ENCODE measurements at regions not wholly inside any gene's neighbourhood (a gene's known extent, or its start where the extent isn't known, plus 50 kb on each side); places are given as distances from the start of the nearest gene placed in this dataset.

DNA sequence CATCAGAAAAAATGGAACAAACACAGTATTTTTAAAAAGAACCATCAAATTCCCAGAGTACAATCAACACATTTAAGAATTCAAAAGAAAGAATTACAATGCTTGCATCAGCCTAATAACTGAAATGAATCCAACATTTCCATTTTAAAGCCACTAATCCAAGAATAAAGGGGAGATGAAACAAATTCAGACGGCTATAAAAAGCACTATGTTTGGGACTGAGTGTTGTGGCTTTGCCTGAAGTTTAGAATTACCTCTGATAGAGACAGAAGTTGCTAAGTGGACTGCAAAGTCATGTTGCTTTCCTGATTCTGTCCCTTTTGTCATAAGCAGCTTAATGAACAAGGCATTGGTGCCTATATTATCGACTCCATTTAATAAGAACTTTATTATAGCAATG is 135.4 kb upstream of the RGMB start:
- DNase-seq, result no peak

DNA sequence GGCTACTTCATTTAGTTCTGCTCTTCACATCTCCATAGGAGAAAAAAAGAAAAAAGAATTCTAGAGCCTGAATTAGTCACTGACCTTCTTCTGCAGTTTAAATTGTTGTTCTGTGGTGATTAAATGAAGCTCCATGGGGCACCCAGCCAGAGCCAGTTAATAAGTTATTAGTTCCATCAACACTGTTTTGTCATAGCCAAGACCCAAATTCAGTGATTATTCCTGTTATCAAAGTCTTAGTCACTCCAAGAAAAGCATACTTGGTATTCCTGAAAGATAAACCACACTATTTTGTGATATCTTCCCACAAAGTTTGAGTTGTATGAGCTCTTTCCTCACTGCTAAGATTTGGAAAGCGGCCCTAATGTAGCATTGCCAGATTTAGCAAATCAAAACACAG is 134.8 kb upstream of the RGMB start:
- DNase-seq, result no peak

DNA sequence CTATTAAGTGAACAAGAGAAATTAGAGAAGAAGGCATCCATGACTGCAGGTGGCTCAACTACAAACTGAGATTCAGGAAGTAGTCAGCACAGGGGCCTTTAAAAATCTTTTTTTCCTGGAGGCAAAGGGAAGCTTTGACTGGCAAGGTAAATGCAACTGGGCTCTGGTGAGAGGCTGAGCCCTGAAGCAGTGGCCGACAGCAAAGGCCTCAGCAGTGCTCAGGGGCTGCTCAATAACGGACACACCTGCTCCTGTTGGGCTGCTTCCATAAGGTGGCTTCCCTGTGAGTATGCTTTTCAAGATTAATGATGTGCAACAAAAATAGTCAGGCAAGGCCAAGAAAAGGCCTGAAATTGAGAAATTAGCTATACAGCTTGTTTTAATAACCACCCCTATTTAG is 134.2 kb upstream of the RGMB start:
- DNase-seq, result peak; percentile 32 to 68

DNA sequence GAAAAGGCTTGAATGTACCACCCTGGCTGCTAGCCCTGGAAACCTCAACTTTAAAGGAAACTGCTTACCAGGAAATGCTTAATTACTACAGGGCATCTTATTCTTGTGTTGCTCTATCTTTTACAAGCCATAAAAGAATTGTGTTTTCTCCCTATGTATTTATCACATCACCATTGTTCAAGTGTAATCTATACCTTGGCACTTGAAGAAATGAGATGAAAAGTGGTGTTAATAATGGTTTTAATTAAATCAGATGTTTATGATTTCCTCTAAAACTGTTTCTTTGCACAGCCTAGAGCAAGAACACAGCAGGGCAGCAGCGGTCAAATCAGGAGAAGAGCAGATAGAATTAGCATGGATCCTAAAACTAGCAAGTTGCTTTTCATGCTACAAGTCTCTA is 131.8 kb upstream of the RGMB start:
- DNase-seq, result no peak

DNA sequence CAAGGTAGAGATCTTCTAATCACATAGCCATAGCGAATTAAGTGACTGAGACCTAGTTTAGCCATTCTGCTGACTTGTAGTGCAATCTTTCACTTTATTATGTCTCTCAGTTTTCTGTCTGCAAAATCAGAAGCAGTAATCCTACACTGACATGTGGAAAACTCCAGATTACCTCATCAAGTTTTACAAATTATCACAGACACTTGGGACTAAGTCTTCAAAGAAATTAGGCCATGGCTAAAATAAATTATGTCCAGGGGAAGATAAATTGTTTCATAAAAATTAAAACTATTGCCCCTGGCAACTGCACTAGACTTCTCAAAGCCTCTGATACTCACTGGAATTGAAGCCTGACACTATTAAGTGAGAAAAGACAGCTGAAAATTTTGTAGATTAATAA is 129.9 kb upstream of the RGMB start:
- no peak for DNase-seq

DNA sequence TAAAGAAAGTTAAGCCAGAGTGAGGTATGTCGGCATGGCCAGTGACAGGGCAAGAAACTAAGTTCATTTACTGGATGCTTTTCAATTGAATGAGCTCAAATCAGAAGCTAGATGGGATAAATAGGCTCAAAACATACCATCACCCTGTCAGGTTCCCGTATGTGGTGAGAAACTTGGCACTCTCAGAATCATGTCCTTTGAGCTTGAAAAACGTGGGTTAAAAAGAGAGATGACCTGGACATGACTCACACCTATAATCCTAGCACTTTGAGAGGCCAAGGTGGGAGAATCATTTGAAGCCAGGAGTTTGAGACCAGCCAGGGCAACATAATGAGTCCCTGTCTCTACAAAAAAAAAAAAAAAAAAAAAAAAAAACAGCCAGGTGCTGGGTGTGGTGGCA is 121.7 kb upstream of the RGMB start:
- no peak for DNase-seq

DNA sequence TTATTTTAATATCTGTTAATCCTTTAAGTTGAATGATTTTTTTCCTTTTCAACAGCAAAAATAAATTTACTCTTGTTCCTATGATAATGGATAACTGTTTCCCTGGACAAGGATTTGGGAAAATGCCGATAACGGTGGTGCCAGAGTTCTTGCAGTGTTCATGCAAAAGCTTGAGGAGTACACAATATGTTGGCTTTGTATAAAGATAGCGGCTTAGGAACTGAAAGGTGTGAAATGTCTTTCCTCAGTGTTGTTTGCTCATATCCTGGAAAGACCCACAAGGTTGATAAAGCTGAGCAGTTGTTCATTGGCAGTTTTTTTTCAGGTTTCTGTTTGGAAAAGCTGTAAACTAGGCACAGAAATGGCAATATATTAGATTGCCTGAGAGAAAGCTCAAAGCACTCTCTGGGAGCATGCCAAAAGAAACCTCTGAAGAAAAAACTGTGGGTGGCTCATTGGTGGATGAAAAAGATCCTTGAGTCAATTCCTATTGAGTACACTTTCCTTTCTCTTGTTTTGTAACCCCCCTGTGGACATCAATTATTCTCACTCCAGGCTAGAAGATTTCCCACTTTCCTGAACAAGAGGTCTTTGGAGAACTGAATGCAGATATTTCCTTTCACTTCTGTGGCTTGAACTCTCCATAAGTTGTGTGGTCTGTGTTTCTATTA is 117.2 kb upstream of the RGMB start:
- no peak for DNase-seq

DNA sequence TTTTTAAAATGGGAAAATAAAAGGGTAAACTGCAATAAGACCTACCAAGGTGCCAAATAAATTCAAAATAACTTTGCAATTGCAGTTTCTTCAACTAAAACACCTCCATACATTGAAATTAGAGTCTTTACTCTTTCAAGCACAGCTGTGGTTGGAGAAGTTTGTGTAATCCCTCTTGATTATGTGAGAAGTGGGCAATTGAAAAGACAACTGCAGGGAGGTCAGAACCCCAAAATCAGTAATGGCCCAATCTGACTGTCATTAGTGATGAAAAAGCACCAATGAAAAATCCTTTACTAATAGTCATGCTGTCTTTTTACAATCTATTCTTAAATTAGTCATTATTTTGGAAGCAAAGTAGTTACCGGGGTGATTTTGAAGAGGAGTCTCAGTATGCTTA is 116.7 kb upstream of the RGMB start:
- no peak for DNase-seq

DNA sequence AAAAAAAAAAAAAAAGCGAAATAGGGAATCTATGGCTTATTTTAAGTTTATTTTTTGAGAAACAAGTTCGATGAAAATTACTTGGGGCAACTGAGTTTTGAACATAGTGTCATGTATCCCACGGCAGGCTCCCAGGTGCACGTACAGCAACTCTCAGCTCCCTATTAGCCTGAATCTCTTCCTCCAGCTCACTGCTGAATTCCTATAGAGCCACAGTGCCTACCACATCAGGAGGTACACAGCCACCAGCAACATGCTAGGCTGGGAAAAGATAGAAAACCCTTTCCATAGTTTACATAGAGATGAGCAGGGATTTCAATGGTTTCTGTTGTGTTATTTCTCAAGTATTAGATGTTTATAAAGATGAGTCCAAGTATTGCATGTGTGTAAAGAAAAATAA is 115.9 kb upstream of the RGMB start:
- no peak for DNase-seq

DNA sequence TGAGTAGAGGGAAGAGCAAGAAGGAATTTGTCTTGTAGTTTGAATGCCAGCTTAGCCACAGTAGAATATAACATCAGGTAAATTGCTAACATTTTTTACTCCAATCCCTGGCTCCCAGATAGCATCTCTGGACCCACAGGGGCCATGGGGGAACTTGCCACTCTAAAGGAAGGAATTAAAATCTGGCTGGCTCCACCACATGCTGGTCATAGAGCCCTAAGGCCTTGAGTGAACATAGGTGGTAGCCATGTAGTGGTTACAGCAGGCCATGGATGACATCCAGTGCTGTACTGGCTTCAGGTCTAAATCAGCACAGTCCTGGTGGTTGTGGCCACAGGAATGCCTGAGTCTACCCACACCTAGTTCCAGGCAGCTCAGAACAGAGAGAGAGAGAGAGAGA is 109.9 kb upstream of the RGMB start:
- no peak for DNase-seq

DNA sequence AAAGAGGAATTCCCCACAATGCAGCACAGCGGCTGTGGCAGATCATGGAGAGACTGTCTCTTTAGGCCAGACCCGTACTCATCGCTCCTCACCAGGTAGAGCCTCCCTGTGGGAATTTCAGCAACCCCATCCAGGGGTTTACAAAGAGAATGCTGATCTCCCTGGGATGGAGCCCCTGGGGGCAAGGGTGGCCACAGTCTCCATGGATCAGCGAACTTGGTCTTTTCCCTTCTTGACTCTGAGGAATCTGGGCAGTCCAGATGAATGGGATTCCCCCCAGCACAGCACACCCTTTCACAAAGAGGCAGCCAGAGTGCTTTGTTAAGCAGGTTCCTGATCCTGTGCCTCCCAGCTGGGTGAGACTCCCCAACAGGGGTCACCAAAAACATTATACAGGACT is 108.7 kb upstream of the RGMB start:
- DNase-seq, result no peak

DNA sequence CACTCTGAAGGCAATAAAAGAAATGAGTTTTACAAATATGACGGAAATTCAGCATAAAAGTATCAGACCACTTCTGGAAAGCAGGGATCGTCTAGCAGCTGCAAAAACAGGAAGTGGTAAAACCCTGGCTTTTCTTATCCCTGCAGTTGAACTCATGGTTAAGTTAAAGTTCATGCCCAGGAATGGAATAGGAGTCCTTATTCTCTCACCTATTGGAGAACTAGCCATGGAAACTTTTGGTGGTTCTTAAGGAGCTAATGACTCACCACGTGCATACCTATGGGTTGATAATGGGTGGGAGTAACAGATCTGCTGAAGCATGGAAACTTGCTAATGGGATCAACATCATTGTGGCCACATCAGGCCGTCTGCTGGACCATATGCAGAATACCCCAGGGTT is 93.5 kb upstream of the RGMB start:
- DNase-seq, result no peak

DNA sequence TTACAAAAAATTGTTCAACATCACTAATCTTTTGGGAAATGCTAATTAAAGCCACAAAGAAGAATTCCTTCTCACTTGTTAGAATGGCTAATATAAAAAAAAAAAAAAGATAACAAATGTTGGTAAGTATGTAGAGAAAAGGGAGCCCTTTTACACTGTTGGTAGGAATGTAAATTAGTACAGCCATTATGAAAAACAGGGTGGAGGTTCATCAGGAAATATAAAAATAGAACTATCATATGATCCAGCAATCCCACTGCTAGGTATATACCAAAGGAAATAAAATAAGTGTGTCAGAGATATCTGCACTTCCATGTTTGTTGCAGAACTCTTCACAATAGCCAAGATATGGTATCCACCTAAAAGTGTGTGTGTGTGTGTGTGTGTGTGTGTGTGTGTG is 83.5 kb upstream of the RGMB start:
- DNase-seq, result no peak

DNA sequence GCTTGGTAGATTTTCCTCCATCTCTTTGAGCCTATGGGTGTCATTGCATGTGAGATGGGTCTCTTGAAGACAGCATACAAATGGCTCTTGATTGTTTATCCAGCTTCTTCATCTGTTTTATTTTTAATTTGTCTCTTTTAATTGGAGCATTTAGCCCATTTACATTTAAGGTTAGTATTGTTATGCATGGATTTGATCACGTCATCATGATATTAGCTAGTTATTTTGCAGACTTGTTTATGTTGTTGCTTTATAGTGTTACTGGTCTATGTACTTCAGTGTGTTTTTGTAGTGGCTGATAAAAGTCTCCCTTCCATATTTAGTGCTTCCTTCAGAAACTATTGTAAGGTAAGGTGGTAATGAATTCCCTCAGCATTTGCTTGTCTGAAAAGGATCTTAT is 78.6 kb upstream of the RGMB start:
- DNase-seq, result no peak

DNA sequence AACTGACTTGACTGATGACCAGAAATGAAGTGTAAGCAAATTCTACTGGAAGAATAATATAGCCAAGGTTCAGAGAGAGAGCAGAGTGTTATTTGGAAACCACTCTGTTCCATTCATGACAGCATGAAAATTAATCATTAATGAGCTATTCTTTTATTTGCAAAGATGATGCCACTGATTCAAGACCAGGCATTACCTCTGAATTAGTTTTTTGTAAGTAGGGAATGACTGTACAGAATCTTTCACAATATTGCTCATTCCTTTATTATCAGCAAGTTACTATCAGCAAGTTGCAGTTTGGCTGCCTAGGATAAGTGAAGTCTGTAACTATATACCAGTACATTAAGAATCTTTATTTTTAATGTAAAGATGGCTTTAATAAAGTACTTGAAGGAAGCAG is 75.1 kb upstream of the RGMB start:
- DNase-seq, result no peak

DNA sequence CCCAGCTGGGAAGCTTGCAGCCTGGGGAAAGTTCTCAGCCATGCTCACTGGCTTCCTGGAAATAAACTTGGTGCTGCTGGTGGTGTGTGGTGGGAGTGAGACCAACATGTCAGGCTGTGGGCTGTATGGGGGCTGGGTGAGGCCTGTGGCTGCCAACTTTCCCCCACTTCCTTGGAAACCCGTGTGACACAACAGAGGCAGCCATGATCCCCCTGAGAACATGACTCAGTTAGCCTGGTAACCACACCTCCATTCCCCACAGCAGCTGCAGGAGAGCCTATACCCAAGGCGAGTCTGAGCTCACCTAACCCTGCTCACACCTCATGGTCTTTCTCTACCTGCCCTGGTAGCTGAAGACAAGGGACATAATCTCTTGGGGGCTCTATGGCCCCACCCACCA is 72.7 kb upstream of the RGMB start:
- DNase-seq, result no peak

DNA sequence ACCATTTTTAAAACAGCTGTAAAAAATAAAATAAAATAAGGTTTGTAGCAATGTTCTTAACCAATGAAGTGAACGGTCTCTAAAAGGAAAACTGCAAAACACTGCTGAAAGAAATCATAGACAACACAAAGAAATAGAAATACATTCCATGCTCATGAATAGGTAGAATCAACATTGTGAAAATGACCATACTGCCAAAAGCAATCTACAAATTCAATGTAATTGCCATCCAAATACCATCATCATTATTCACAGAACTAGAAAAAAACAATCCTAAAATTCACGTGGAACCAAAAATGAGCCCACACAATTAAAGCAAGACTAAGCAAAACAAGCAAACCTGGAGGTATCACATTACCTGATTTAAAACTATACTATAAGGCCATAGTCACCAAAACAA is 67.6 kb upstream of the RGMB start:
- no peak for DNase-seq

DNA sequence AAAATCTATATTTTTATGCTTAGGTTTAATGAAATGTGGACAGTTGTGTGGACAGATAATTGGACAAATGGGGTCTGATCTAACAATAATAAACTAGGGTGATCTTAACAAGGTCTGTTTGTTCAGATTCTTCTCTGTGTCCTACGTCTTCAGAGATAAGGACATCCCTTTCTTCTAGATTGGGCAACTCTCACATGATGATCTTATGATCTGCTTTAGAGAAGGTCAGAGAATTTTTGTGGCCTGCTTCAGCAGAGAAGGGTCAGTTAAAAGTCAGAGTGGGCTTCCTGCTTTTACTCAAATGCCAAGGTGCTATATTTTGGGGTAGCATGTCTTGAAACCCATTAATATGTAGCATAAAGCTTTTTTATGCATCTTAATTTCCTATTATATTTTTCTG is 63.8 kb upstream of the RGMB start:
- no peak for DNase-seq

DNA sequence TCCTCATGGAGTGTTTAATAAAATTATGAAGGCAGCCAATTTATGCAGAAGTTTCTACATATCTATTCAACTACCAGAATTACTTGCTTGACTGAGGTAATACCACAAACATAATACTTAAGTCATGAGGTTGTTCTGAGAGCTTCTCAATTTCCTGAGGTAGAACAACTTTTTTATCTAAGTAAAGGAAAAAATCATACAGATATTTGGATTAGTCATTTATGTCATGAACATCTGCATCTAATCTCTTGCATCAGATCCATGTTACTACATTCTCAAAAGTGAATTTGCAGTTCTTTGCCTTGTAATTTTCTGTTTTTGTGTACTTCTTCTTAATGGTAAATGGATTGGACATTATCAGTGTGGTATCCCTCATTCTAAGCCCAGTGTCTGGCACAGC is 60.4 kb upstream of the RGMB start:
- no peak for DNase-seq

DNA sequence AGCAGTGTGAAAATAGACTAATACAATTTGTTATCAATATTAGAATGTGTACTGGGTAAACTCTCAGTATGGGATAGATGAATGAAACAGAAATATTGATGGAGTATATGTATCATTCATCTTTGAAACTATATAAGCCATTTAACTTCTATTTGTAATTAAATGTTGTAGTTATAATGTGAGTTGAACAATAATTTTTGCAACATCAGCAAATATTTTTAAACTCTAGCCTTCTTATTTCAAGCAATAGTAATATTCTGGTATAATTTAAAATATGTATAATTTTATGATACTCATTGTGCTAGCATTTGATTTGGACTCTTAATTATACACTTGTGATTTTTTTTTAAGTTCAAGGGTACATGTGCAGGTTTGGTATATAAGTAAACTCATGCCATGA is 59.6 kb upstream of the RGMB start:
- no peak for DNase-seq

DNA sequence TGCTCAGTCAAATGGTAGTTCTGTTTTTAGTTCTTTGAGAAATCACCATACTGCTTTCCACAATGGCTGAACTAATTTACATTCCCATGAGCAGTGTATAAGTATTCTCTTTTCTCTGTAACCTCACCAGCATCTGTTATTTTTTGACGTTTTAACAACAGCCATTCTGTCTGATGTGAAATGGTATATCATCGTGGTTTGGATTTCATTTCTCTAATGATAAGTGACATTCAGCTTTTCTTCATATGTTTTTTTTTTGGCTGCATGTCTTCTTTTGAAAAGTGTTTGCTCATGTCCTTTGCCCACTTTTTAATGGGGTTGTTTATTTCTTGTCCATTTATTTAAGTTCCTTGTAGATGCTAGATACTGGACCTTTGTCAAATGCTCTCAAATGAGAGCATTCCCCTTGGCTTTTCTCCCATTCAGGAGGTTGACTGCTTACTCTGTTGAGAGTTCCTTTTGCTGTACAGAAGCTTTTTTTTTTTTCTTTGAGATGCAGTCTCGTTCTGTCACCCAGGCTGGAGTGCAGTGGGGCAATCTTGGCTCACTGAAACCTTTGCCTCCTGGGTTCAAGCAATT is 58.7 kb upstream of the RGMB start:
- no peak for DNase-seq

DNA sequence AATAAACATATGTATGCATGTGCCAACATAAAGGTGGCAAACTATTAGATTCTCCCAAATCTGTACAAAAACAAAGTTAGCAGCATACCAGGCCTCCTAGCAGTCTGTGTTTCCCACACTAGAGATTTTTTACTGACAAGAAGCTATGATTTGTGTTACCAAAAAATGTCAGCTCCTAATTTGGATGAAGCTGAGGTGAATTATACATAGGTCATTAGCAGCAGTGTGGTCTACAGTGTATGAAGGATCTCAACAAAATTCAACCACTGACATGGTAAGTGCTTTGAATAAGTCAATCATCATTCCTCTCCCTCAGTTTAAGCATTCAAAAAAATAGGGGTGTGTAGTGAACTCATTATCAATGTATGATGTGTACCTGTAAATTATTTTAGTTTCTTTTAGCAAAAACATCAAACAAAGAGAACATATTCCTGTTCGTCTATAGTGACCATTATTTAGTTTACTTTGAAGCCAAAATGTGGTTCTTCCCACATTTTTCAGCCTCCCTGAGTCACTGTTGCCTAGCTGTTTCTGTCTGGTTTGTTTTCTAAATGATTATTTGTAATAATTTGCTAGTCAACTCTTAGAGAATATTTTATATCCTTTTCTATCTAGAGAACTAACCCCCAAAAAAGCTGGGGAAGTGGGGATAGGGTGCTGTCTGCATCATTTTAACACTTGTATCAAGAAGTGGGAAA is 52.1 kb upstream of the RGMB start:
- DNase-seq, result no peak

DNA sequence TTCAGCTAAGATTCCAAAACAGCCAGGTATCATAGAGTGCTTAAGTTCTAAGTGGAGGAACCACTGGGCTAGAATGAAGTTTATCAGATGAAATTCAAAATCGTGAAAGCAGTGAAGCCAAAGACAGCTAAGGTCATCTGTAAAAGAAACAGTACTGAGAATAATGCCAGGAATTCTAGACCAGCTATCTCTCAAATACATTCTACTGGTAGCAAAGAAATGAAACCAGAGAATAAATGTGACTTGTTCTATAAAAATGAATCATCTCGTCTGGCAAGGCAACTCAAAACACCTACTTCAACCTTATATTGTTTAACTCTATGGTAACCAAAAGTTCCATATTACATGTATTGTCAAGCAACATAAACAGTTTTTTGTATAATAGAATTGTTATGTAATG is 51.3 kb upstream of the RGMB start:
- DNase-seq, result no peak

DNA sequence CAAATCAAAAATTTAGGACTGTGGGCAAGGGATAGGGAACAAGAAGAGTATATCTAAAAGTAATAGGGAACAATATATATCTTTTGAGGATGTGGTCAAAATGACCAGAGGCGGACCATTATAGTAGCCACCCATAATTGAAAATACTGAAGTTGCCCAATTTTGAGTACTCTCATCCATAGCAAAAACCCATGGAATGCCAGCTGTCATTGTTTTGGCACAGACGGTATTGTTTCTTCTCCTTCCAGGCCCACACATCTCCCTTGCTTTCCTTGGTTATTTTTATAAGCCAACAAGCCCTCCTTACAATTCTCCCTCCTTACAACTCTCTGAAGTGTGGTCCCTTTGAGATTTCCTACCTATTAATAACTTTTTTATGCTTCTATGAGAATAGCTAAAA is 50.4 kb upstream of the RGMB start:
- no peak for DNase-seq

Data from SHP77 (cell line).